ENCODE measurements at regions not wholly inside any gene's neighbourhood (a gene's known extent, or its start where the extent isn't known, plus 50 kb on each side); places are given as distances from the start of the nearest gene placed in this dataset.

DNA sequence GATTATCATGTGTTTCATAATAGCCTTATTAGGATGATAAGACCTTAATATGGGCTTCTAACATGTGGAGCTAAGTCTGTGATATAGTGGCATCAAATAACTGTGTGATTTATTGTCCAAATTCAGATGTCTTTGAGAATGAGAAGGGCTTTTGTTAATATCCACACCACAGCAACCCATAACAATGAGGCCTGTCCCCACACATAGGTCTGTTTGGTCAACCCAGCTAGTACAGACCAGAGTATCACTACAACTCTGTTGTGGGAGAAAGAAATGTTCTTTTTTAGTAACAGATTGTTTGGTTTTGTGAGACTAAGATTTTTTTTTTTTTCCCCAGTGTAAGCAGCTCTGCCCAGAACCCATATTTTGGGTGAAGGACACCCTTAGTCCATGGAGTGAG lies 439.2 kb downstream of the PIK3C3 start:
- no peak overlapping the region for H3K4me2 ChIP-seq
- no peak overlapping the region for H3K27ac ChIP-seq (ENCODE audit: low read depth in 2 of 2, low read length in 1 of 2)
- CTCF ChIA-PET: no interaction called here
- H3F3A ChIP-seq (replicated peaks; ENCODE audit: insufficient read depth): no peaks in the 10 kb centered on the region
- TF ChIP-seq IRF3 (IDR thresholded peaks at IDR 0.05; ENCODE audit: low read depth, low read length): no peak
- TF ChIP-seq SIN3A (IDR thresholded peaks at IDR 0.05; ENCODE audit: borderline replicate concordance, low read depth, low read length): no peak
- no peak for TF ChIP-seq REST (IDR thresholded peaks at IDR 0.05; ENCODE audit: low read depth, low read length)
- no peaks in the 10 kb centered on the region for H3K36me3 ChIP-seq (replicated peaks in 1 of 2; ENCODE audit: control insufficient read depth in 1 of 2, insufficient read depth in 2 of 2, low read length in 1 of 2)
- no peaks in the 10 kb centered on the region for H3K9me2 ChIP-seq
- no peaks in the 10 kb centered on the region for H4K20me1 ChIP-seq (ENCODE audit: insufficient read depth)
- no peak for DNase-seq
- no peaks in the 10 kb centered on the region for H3K79me2 ChIP-seq (ENCODE audit: insufficient read depth)
- H3K4me3 ChIP-seq (ENCODE audit: low read depth in 2 of 2, low read length in 1 of 2): no peak overlapping the region
- no peaks in the 10 kb centered on the region for H3K4me1 ChIP-seq (ENCODE audit: control insufficient read depth in 1 of 2, insufficient read depth in 2 of 2, low read depth in 1 of 2, low read length in 1 of 2)
- POLR2A ChIA-PET: no interaction called here
- H2AFZ ChIP-seq (ENCODE audit: low read depth): no peak overlapping the region
- no peaks in the 10 kb centered on the region for H3K9me3 ChIP-seq
- H3K9ac ChIP-seq: no peak overlapping the region
- H3K27me3 ChIP-seq (ENCODE audit: insufficient read depth): no peaks in the 10 kb centered on the region

GRCh38 chr18:42401131-42401673 lies 446.2 kb downstream of the PIK3C3 start:
- TF ChIP-seq CTCF (IDR thresholded peaks at IDR 0.05) (no peak; the same call in 1 of the 2 replicates), RCOR1 (IDR thresholded peaks at IDR 0.05; ENCODE audit: low read length) (no peak), RAD21 (IDR thresholded peaks at IDR 0.05; ENCODE audit: low read length) (no peak)
- TF ChIP-seq, protein P1, sequence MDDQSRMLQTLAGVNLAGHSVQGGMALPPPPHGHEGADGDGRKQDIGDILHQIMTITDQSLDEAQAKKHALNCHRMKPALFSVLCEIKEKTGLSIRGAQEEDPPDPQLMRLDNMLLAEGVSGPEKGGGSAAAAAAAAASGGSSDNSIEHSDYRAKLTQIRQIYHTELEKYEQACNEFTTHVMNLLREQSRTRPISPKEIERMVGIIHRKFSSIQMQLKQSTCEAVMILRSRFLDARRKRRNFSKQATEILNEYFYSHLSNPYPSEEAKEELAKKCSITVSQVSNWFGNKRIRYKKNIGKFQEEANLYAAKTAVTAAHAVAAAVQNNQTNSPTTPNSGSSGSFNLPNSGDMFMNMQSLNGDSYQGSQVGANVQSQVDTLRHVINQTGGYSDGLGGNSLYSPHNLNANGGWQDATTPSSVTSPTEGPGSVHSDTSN (IDR thresholded peaks at IDR 0.05): no peak
- Histone ChIP-seq H3K4me1 (ENCODE audit: control insufficient read depth in 1 of 2, insufficient read depth in 2 of 2, low read depth in 1 of 2, low read length in 1 of 2) (no peaks in the 10 kb centered on the region), H3K27me3 (ENCODE audit: insufficient read depth) (no peaks in the 10 kb centered on the region), H3K4me2 (no peak overlapping the region), H3K36me3 (replicated peaks in 1 of 2; ENCODE audit: control insufficient read depth in 1 of 2, insufficient read depth in 2 of 2, low read length in 1 of 2) (no peaks in the 10 kb centered on the region), H4K20me1 (ENCODE audit: insufficient read depth) (no peaks in the 10 kb centered on the region), H3K27ac (ENCODE audit: low read depth in 2 of 2, low read length in 1 of 2) (no peak overlapping the region), H3F3A (replicated peaks; ENCODE audit: insufficient read depth) (no peaks in the 10 kb centered on the region), H3K9me3 (no peaks in the 10 kb centered on the region), H3K79me2 (ENCODE audit: insufficient read depth) (no peaks in the 10 kb centered on the region), H2AFZ (ENCODE audit: low read depth) (no peak overlapping the region), H3K9me2 (no peaks in the 10 kb centered on the region), H3K4me3 (ENCODE audit: low read depth in 2 of 2, low read length in 1 of 2) (no peak overlapping the region), H3K9ac (no peak overlapping the region)
- ChIA-PET POLR2A (no interaction called here), CTCF (no interaction called here)
- no peak for DNase-seq
- WGBS (ENCODE audit: low lambda C conversion rate): 25% methylated on average over 4 of the region's 4 CpGs
